Vagina (tissue), 2 donors: ENCODE measurements at regions not wholly inside any gene's neighbourhood (a gene's known extent, or its start where the extent isn't known, plus 50 kb on each side); places are given as distances from the start of the nearest gene placed in this dataset.

Source experiments
- POLR2A ChIP-seq, 2 donors: fragments of 450-650 bp; IDR thresholded peaks; one replicate each; pipeline ENCODE4 v1.6.1; 2017; ENCODE audit warnings: antibody characterized with exemption in 2 of 2, mild to moderate bottlenecking in 2 of 2, moderate library complexity in 2 of 2
- POLR2AphosphoS5 ChIP-seq, 2 donors: sonication (generic); formaldehyde crosslinking; IDR thresholded peaks; one replicate each; pipeline ENCODE4 v1.9.0; 2017; ENCODE audit warnings: antibody characterized with exemption in 2 of 2, mild to moderate bottlenecking in 2 of 2, low read depth in 1 of 2; ENCODE audit not compliant: insufficient read depth in 1 of 2
- TF ChIP-seq, protein P1 (sequence below), 3 experiments: fragments of 450-650 bp in 2 of 3; fragments of 200-600 bp in 1 of 3; sonication (generic) in 1 of 3; IDR thresholded peaks; one replicate each; pipeline ENCODE4 v1.5.1; 2017 to 2019; ENCODE audit warnings: antibody characterized with exemption in 3 of 3, mild to moderate bottlenecking in 2 of 3, moderate library complexity in 2 of 3

- TF ChIP-seq, protein P1, sequence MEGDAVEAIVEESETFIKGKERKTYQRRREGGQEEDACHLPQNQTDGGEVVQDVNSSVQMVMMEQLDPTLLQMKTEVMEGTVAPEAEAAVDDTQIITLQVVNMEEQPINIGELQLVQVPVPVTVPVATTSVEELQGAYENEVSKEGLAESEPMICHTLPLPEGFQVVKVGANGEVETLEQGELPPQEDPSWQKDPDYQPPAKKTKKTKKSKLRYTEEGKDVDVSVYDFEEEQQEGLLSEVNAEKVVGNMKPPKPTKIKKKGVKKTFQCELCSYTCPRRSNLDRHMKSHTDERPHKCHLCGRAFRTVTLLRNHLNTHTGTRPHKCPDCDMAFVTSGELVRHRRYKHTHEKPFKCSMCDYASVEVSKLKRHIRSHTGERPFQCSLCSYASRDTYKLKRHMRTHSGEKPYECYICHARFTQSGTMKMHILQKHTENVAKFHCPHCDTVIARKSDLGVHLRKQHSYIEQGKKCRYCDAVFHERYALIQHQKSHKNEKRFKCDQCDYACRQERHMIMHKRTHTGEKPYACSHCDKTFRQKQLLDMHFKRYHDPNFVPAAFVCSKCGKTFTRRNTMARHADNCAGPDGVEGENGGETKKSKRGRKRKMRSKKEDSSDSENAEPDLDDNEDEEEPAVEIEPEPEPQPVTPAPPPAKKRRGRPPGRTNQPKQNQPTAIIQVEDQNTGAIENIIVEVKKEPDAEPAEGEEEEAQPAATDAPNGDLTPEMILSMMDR (IDR thresholded peaks at IDR 0.05): no peak
- TF ChIP-seq POLR2A (IDR thresholded peaks at IDR 0.05) (no peak), POLR2AphosphoS5 (IDR thresholded peaks at IDR 0.05; ENCODE audit: insufficient read depth in 1 of 2, low read depth in 1 of 2) (no peak)
Observed at GRCh38 chr7:125495997-125496396, 566.4 kb upstream of the POT1 start.
